ENCODE measurements at regions not wholly inside any gene's neighbourhood (a gene's known extent, or its start where the extent isn't known, plus 50 kb on each side); places are given as distances from the start of the nearest gene placed in this dataset.

DNA sequence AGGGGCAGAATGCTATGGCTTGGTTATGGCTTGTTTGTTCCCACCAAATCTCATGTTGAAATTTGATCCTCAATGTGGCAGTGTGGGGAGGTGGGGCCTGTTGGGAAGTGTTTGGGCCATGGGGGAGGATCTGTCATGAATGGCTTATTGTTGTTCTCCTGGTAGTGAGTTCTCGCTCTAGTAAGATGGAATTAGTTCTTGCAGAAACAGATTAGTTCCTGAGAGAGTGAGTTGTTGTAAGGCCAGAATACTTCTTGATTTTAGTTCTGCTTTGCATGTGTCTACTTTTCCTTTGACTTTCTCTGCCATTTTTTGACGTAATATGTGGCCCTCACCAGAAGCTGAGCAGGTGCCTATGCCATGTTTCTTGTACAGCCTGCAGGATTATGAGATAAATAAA, 188.2 kb downstream of the KIF20B start:
- peaks cover 2% of the 10 kb centered on the region for H3K9me3 Mint-ChIP-seq (ENCODE audit: insufficient read depth)
- POLR2A ChIA-PET, result interaction anchor here (0.6 kb wide), 1 partner anchor 1574 kb away, joined by 11 read pairs; no protein-coding TSS in a partner anchor
- Histone ChIP-seq H3K4me1 (ENCODE audit: control insufficient read depth in 2 of 2, insufficient read depth in 2 of 2, low read length in 2 of 2) (peaks cover 49 to 52% of the 10 kb centered on the region in 2 donors), H3K9ac (ENCODE audit: low read length) (peak overlapping the region; percentile 29), H3K27ac (ENCODE audit: low read length in 2 of 2) (peak overlapping the region; percentile 94 to 97), H4K20me1 (ENCODE audit: control insufficient read depth, insufficient read depth, low read length, poor library complexity, severe bottlenecking) (no peaks in the 10 kb centered on the region), H3K4me3 (ENCODE audit: control extremely low read depth in 1 of 5, extremely low read depth in 1 of 5, insufficient read depth in 1 of 5, low read depth in 2 of 5, low read length in 4 of 5) (peak overlapping the region in 2 of 5 experiments; percentile 18 to 44), H3K27me3 (replicated peaks in 1 of 4; ENCODE audit: control extremely low read depth in 1 of 4, control insufficient read depth in 3 of 4, insufficient read depth in 4 of 4, low read length in 3 of 4) (no peaks in the 10 kb centered on the region), H3K36me3 (replicated peaks in 1 of 2; ENCODE audit: control extremely low read depth in 1 of 2, control insufficient read depth in 1 of 2, extremely low read depth in 1 of 2, insufficient read depth in 2 of 2, low read length in 1 of 2) (no peaks in the 10 kb centered on the region), H2AFZ (ENCODE audit: insufficient read depth, low read depth, low read length, poor library complexity, severe bottlenecking) (peak overlapping the region; percentile 65), H3K4me2 (replicated peaks; ENCODE audit: low read depth, low read length, poor library complexity, severe bottlenecking) (peak overlapping the region; percentile 58), H3K9me3 (ENCODE audit: control extremely low read depth in 1 of 3, control insufficient read depth in 2 of 3, insufficient read depth in 1 of 3, low read length in 2 of 3) (no peaks in the 10 kb centered on the region), H3K79me2 (ENCODE audit: control insufficient read depth, insufficient read depth, low read length) (no peaks in the 10 kb centered on the region)
- TF ChIP-seq CTCF (IDR thresholded peaks at IDR 0.05) (no peak), EZH2 (IDR thresholded peaks at IDR 0.05; ENCODE audit: borderline replicate concordance, insufficient read depth, low read depth, low read length, poor library complexity, severe bottlenecking) (no peak)
- DNase-seq (peak; percentile 63), ATAC-seq (ENCODE audit: low read depth) (no peak)
- peaks cover 55% of the 10 kb centered on the region for H3K4me1 Mint-ChIP-seq
- WGBS (ENCODE audit: insufficient coverage), result 17% methylated on average over 1 of the region's 2 CpGs
- intact Hi-C loops (cut with micrococcal nuclease), result loop anchor here (5.0 to 10.0 kb wide), 5 partner anchors 52 to 985 kb away; partner anchors contain the start of genes LIPA and RPP30
- H3K27ac Mint-ChIP-seq, result peak overlapping the region; percentile 87
- CTCF ChIA-PET, result interaction anchor here (0.7 to 1.3 kb wide), 2 partner anchors 16 to 28 kb away, joined by 3 to 4 read pairs; no protein-coding TSS in a partner anchor
- peak overlapping the region; percentile 61 for H3K4me3 Mint-ChIP-seq
- H3K27me3 Mint-ChIP-seq, result no peaks in the 10 kb centered on the region

- Mint-ChIP-seq H3K4me3 (peak overlapping the region; percentile 17), H3K27ac (peak overlapping the region; percentile 87), H3K9me3 (ENCODE audit: insufficient read depth) (peaks cover 2% of the 10 kb centered on the region), H3K4me1 (peaks cover 60% of the 10 kb centered on the region), H3K27me3 (no peaks in the 10 kb centered on the region)
- no peak for DNase-seq
- no peaks in the 10 kb centered on the region for H4K20me1 ChIP-seq (ENCODE audit: control insufficient read depth, insufficient read depth, low read length, poor library complexity, severe bottlenecking)
- CTCF ChIA-PET, result no interaction called here
- H3K4me1 ChIP-seq (ENCODE audit: control insufficient read depth in 2 of 2, insufficient read depth in 2 of 2, low read length in 2 of 2), result peaks cover 49% of the 10 kb centered on the region in 2 donors
- WGBS (ENCODE audit: insufficient coverage), result 90% methylated on average over 1 of the region's 2 CpGs
- peaks cover 3% of the 10 kb centered on the region for H3K79me2 ChIP-seq (ENCODE audit: control insufficient read depth, insufficient read depth, low read length)
- H3K4me3 ChIP-seq (ENCODE audit: control extremely low read depth in 1 of 5, extremely low read depth in 1 of 5, insufficient read depth in 1 of 5, low read depth in 2 of 5, low read length in 4 of 5), result no peak overlapping the region
- H3K9me3 ChIP-seq (ENCODE audit: control extremely low read depth in 1 of 3, control insufficient read depth in 2 of 3, insufficient read depth in 1 of 3, low read length in 2 of 3), result no peaks in the 10 kb centered on the region
- TF ChIP-seq EZH2 (IDR thresholded peaks at IDR 0.05; ENCODE audit: borderline replicate concordance, insufficient read depth, low read depth, low read length, poor library complexity, severe bottlenecking) (no peak), CTCF (IDR thresholded peaks at IDR 0.05) (no peak)
- POLR2A ChIA-PET, result no interaction called here
- no peaks in the 10 kb centered on the region for H3K36me3 ChIP-seq (replicated peaks in 1 of 2; ENCODE audit: control extremely low read depth in 1 of 2, control insufficient read depth in 1 of 2, extremely low read depth in 1 of 2, insufficient read depth in 2 of 2, low read length in 1 of 2)
- no peak for ATAC-seq (ENCODE audit: low read depth)
- H3K27ac ChIP-seq (ENCODE audit: low read length in 2 of 2), result peak overlapping the region; percentile 94 to 97
- no peak overlapping the region for H3K9ac ChIP-seq (ENCODE audit: low read length)
- no peaks in the 10 kb centered on the region for H3K27me3 ChIP-seq (replicated peaks in 1 of 4; ENCODE audit: control extremely low read depth in 1 of 4, control insufficient read depth in 3 of 4, insufficient read depth in 4 of 4, low read length in 3 of 4)
- H3K4me2 ChIP-seq (replicated peaks; ENCODE audit: low read depth, low read length, poor library complexity, severe bottlenecking), result peak overlapping the region; percentile 10
- intact Hi-C loops (cut with micrococcal nuclease), result no loop called here
- no peak overlapping the region for H2AFZ ChIP-seq (ENCODE audit: insufficient read depth, low read depth, low read length, poor library complexity, severe bottlenecking)
Measured at GRCh38 chr10:89891006-89891535, 189.7 kb downstream of the KIF20B start.

All from B cell (primary cell).